NB4 (cell line): ENCODE measurements at regions not wholly inside any gene's neighbourhood (a gene's known extent, or its start where the extent isn't known, plus 50 kb on each side); places are given as distances from the start of the nearest gene placed in this dataset.

Experiments used
- DNase-seq: peaks from one replicate; pipeline ENCODE4 v3.0.0; 2010; ENCODE audit warnings: low read depth
- H3K4me3 ChIP-seq: one replicate; pipeline ENCODE4 v1.5.1; 2011; ENCODE audit warnings: mild to moderate bottlenecking, low read depth, low read length, moderate library complexity
- CTCF ChIP-seq: IDR thresholded peaks from one replicate; pipeline ENCODE4 v1.5.1; 2012; ENCODE audit warnings: low read depth, low read length
- MYC ChIP-seq: IDR thresholded peaks from 2 replicates; pipeline ENCODE4 v1.6.1; 2011; ENCODE audit warnings: low read depth, low read length
- POLR2A ChIP-seq: IDR thresholded peaks from 2 replicates; pipeline ENCODE4 v1.6.1; 2011; ENCODE audit warnings: mild to moderate bottlenecking; ENCODE audit not compliant: insufficient read length; ENCODE audit errors: extremely low read depth
- TF ChIP-seq, protein P1 (sequence below): IDR thresholded peaks from 2 replicates; pipeline ENCODE4 v1.6.1; 2011; ENCODE audit warnings: low read depth, low read length

GRCh38 chr2:18803141-18803939, 214.0 kb upstream of the NT5C1B start:
- H3K4me3 ChIP-seq = no peak overlapping the region
- TF ChIP-seq MYC = no peak
- no peak for TF ChIP-seq POLR2A
- no peak for TF ChIP-seq CTCF
- TF ChIP-seq, protein P1, sequence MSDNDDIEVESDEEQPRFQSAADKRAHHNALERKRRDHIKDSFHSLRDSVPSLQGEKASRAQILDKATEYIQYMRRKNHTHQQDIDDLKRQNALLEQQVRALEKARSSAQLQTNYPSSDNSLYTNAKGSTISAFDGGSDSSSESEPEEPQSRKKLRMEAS = no peak
- DNase-seq = no peak

DNA sequence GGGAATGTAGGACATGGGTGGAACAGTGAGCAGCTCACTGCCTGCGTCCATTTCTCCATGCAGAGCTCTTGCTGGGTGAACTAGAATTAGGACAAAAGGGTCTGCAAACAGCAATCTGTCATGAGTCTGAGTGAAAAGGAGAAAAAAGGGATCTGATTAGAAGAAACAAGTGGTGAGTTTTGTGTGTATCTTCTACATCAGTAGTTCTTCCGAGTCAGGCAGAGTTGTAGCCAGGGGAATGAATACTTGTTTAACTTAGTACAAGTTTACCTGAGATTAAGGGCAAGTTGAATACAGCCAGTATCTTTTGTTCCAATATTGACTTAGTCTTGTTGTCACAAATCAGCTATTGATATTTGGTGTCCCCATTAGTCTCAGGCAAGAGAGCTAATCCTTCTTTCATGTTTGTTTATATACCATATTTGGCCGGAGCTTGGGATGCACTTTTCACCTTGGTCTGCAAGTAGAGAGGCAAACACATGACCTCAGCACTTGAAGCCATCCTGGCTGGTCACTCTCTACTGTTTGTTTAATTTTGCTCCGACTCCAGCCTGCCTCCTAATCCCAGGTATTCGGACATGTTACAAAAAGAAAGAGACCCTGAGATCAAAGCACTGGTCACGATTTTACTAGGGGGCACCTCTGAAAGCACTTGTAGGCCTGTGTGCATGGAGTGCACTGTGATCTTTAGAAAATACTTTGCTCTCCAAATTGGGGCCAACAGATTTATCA, 211.0 kb upstream of the NT5C1B start:
- TF ChIP-seq MYC (no peak), CTCF (no peak), POLR2A (no peak)
- TF ChIP-seq, protein P1 = no peak
- no peak for DNase-seq
- H3K4me3 ChIP-seq = no peak overlapping the region

DNA sequence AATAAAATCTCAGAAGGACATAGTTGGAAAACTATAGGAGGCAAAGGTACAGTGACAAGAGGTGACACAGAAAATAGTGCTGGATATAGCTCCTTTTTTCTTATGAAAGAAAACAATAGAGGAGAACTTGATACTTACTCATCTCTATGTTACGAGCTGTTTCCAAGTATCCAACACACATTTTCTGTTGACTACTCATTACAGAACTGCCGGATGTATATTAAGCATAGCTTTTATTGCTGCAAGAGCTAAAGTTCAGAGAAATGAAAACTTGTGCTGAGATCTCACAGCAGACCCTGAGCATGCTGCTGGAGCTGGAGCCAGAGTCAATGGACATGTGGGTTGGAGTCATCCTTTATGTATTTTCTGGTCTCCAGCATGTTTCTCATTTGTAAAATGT, 210.0 kb upstream of the NT5C1B start:
- TF ChIP-seq, protein P1 = no peak
- TF ChIP-seq CTCF = no peak
- TF ChIP-seq POLR2A = no peak
- no peak for TF ChIP-seq MYC
- no peak overlapping the region for H3K4me3 ChIP-seq
- no peak for DNase-seq

- no peak for DNase-seq
- no peak for TF ChIP-seq MYC
- H3K4me3 ChIP-seq = no peak overlapping the region
Measured at GRCh38 chr2:18797133-18797845, 207.9 kb upstream of the NT5C1B start.

DNA sequence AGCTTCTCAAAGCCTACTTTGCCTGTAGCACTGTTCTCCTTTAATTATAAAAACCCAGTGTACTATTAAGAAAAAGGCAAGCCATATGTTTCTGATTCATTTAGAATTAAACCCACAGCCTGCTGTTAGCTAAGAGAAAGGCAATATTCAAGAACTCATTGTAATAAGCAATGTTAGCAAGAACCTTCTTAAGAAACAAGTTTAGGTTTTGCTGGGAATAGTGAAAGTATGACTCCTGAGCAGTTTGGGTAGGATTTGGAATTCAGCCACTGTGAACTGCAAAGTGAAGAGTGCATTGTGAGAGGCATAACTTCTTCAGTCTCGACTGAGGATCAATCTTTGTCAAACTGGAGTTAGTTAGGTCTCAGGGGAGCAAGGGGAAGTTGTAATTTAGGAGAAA, 206.5 kb upstream of the NT5C1B start:
- TF ChIP-seq CTCF = no peak
- H3K4me3 ChIP-seq = no peak overlapping the region
- DNase-seq = no peak

GRCh38 chr2:18792684-18793083, 203.3 kb upstream of the NT5C1B start:
- no peak for DNase-seq
- TF ChIP-seq CTCF (no peak), POLR2A (no peak), MYC (no peak)
- TF ChIP-seq, protein P1 = no peak
- no peak overlapping the region for H3K4me3 ChIP-seq
